Neutrophil (primary cell): ENCODE measurements at regions not wholly inside any gene's neighbourhood (a gene's known extent, or its start where the extent isn't known, plus 50 kb on each side); places are given as distances from the start of the nearest gene placed in this dataset.

ENCODE experiments used
- H3K27ac ChIP-seq: fragments of 200-600 bp; sonication (generic); 2 replicates; pipeline ENCODE4 v1.5.1; 2016; ENCODE audit warnings: mild to moderate bottlenecking, moderate library complexity
- H3K27me3 ChIP-seq: fragments of 200-600 bp; sonication (generic); 2 replicates; pipeline ENCODE4 v1.6.0; 2016; ENCODE audit warnings: mild to moderate bottlenecking
- H3K36me3 ChIP-seq: fragments of 200-600 bp; sonication (generic); 2 replicates; pipeline ENCODE4 v1.5.1; 2017
- H3K4me1 ChIP-seq, 2 experiments: fragments of 200-600 bp in 1 of 2; sonication (generic) in 1 of 2; 1 replicate in 1 of 2; 2 replicates in 1 of 2; pipeline versions ENCODE4 v1.5.1 to v1.6.1; 2013 to 2016; ENCODE audit warnings: low read depth in 1 of 2, low read length in 1 of 2, mild to moderate bottlenecking in 1 of 2, moderate library complexity in 1 of 2; ENCODE audit not compliant: control insufficient read depth in 1 of 2, insufficient read depth in 1 of 2
- H3K4me3 ChIP-seq, 2 experiments: fragments of 200-600 bp in 1 of 2; sonication (generic) in 1 of 2; 1 replicate in 1 of 2; 2 replicates in 1 of 2; pipeline ENCODE4 v1.5.1; 2013 to 2016; ENCODE audit warnings: low read depth in 1 of 2, low read length in 1 of 2, mild to moderate bottlenecking in 1 of 2, moderate library complexity in 1 of 2
- H3K9me3 ChIP-seq: fragments of 200-600 bp; sonication (generic); 2 replicates; pipeline ENCODE4 v1.5.1; 2016
- CTCF ChIP-seq: fragments of 200-600 bp; sonication (generic); IDR thresholded peaks from 2 replicates; pipeline ENCODE4 v1.5.1; 2016; ENCODE audit warnings: antibody characterized with exemption

- Histone ChIP-seq H3K9me3 (no peaks in the 10 kb centered on the region), H3K27ac (no peak overlapping the region), H3K4me1 (no peaks in the 10 kb centered on the region), H3K36me3 (no peaks in the 10 kb centered on the region), H3K27me3 (no peaks in the 10 kb centered on the region), H3K4me3 (no peak overlapping the region)
- no peak for TF ChIP-seq CTCF
Measured at GRCh38 chr15:95168152-95168551, 936.8 kb downstream of the MCTP2 start.

- H3K4me1 ChIP-seq: no peaks in the 10 kb centered on the region
- H3K9me3 ChIP-seq: no peaks in the 10 kb centered on the region
- H3K36me3 ChIP-seq: no peaks in the 10 kb centered on the region
- H3K27me3 ChIP-seq: no peaks in the 10 kb centered on the region
- H3K27ac ChIP-seq: no peak overlapping the region
- H3K4me3 ChIP-seq: no peak overlapping the region
- TF ChIP-seq CTCF: no peak
Measured at GRCh38 chr15:95168951-95169431, 937.6 kb downstream of the MCTP2 start.

- Histone ChIP-seq H3K36me3 (no peaks in the 10 kb centered on the region), H3K27me3 (no peaks in the 10 kb centered on the region), H3K4me3 (no peak overlapping the region), H3K9me3 (no peaks in the 10 kb centered on the region), H3K27ac (no peak overlapping the region), H3K4me1 (no peaks in the 10 kb centered on the region)
- no peak for TF ChIP-seq CTCF
Measured at GRCh38 chr15:95169541-95170459, 938.4 kb downstream of the MCTP2 start.

GRCh38 chr15:95170561-95171380 lies 939.4 kb downstream of the MCTP2 start:
- TF ChIP-seq CTCF: no peak
- no peaks in the 10 kb centered on the region for H3K4me1 ChIP-seq
- no peaks in the 10 kb centered on the region for H3K27me3 ChIP-seq
- no peaks in the 10 kb centered on the region for H3K36me3 ChIP-seq
- H3K9me3 ChIP-seq: no peaks in the 10 kb centered on the region
- H3K27ac ChIP-seq: no peak overlapping the region
- H3K4me3 ChIP-seq: no peak overlapping the region

- no peaks in the 10 kb centered on the region for H3K27me3 ChIP-seq
- no peak overlapping the region for H3K27ac ChIP-seq
- no peaks in the 10 kb centered on the region for H3K9me3 ChIP-seq
- TF ChIP-seq CTCF: no peak
- no peaks in the 10 kb centered on the region for H3K4me1 ChIP-seq
- no peaks in the 10 kb centered on the region for H3K36me3 ChIP-seq
- no peak overlapping the region for H3K4me3 ChIP-seq
Measured at GRCh38 chr15:95171564-95171963, 940.2 kb downstream of the MCTP2 start.
